Ovary (tissue), 3 donors: ENCODE measurements at regions not wholly inside any gene's neighbourhood (a gene's known extent, or its start where the extent isn't known, plus 50 kb on each side); places are given as distances from the start of the nearest gene placed in this dataset.

Experiments
- POLR2A ChIP-seq: fragments of 450-650 bp; IDR thresholded peaks from one replicate; pipeline ENCODE4 v1.6.1; 2017; ENCODE audit warnings: antibody characterized with exemption, mild to moderate bottlenecking, moderate library complexity
- TF ChIP-seq, protein P1 (sequence below), 3 donors: fragments of 450-650 bp in 2 of 3; fragments of 200-600 bp in 1 of 3; IDR thresholded peaks; one replicate each; pipeline versions ENCODE4 v1.5.1 to v1.8.0; 2016 to 2022; ENCODE audit warnings: antibody characterized with exemption in 3 of 3, mild to moderate bottlenecking in 1 of 3
- donor health status: DM: no; HTN: no; CAD: no.

DNA sequence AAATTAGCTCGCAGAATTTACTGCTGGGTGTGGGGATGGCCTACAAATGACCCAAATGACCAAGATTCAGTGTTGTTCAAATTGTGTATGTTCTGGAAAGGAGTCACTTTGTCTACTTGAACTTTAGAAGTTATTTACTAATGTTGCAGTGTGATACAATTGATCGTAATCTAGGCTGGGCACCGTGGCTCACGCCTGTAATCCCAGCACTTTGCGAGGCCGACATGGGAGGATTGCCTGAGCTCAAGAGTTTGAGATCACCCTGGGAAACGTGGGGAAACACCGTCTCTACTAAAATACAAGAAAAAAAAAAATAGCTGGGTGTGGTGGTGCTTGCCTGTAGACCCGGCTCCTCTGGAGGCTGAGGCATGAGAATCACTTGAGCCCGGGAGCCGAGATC is 57.6 kb upstream of the TMPRSS2 start:
- TF ChIP-seq, protein P1, sequence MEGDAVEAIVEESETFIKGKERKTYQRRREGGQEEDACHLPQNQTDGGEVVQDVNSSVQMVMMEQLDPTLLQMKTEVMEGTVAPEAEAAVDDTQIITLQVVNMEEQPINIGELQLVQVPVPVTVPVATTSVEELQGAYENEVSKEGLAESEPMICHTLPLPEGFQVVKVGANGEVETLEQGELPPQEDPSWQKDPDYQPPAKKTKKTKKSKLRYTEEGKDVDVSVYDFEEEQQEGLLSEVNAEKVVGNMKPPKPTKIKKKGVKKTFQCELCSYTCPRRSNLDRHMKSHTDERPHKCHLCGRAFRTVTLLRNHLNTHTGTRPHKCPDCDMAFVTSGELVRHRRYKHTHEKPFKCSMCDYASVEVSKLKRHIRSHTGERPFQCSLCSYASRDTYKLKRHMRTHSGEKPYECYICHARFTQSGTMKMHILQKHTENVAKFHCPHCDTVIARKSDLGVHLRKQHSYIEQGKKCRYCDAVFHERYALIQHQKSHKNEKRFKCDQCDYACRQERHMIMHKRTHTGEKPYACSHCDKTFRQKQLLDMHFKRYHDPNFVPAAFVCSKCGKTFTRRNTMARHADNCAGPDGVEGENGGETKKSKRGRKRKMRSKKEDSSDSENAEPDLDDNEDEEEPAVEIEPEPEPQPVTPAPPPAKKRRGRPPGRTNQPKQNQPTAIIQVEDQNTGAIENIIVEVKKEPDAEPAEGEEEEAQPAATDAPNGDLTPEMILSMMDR (IDR thresholded peaks at IDR 0.05), result no peak
- no peak for TF ChIP-seq POLR2A
